Left ventricle myocardium inferior (tissue), 1 donor: ENCODE measurements at regions not wholly inside any gene's neighbourhood (a gene's known extent, or its start where the extent isn't known, plus 50 kb on each side); places are given as distances from the start of the nearest gene placed in this dataset.

Experiments
- DNase-seq: peaks from one replicate; pipeline ENCODE4 v3.0.0-alpha.2; 2020
- H3K27ac ChIP-seq: fragments of 200-600 bp; replicated peaks from 2 replicates; pipeline ENCODE4 v1.8.0; 2021
- H3K27me3 ChIP-seq: fragments of 200-600 bp; 2 replicates; pipeline ENCODE4 v1.8.0; 2021; ENCODE audit warnings: low read depth
- H3K36me3 ChIP-seq: fragments of 200-600 bp; 2 replicates; pipeline ENCODE4 v1.8.0; 2021
- H3K4me1 ChIP-seq: fragments of 200-600 bp; 2 replicates; pipeline ENCODE4 v1.8.0; 2021
- H3K4me3 ChIP-seq: fragments of 200-600 bp; 2 replicates; pipeline ENCODE4 v1.8.0; 2021; ENCODE audit warnings: mild to moderate bottlenecking, moderate library complexity
- H3K9me3 ChIP-seq: fragments of 200-600 bp; replicated peaks from 2 replicates; pipeline ENCODE4 v1.8.0; 2021
- intact Hi-C: fragments of 100-400 bp; cut with micrococcal nuclease; formaldehyde crosslinking; loops from one replicate; pipeline ENCODE4 v1.11.0; 2022
- TF ChIP-seq, protein P1 (sequence below): fragments of 200-600 bp; IDR thresholded peaks from 2 replicates; pipeline ENCODE4 v1.8.0; 2021; ENCODE audit warnings: antibody characterized with exemption, mild to moderate bottlenecking, borderline replicate concordance
- donor health status: DM: no; HTN: yes; CAD: no; lungs with severe emphysema.

DNA sequence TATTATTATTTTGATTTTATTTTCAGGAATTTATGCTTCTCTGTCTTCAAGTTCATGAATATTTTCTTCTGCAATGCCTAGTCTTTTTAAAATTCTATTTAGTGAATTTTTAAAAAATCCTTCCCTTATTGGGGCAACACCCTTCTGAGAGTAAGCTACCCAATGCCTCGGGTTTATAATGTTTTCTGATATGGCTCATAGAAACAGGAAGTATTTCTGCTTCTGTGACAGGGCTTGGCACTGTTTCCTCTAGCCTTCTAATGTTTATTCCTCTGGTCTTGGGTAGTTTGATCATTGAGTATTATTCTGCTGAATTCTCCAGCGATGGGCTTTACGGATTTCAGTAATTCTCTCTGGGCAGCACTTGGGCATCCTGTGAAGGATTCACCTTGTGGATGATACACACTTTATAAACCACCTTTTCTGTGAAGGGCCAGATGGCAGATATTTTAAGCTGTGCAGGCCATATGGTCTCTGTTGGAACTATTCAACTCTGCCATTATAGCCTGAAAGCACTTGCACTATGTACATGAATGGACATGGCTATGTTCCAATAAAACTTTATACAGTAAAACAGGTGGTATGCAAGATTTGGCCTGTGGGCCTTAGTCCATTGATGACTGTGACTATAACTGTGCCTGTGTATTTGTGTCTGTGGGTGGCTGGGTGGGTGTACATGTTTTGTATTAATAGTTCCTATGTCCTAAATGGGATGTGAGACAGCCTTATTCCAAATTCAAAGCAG lies 95.9 kb upstream of the FAT1 start:
- DNase-seq, result no peak
- Histone ChIP-seq H3K4me1 (no peaks in the 10 kb centered on the region), H3K27ac (no peak overlapping the region), H3K36me3 (no peaks in the 10 kb centered on the region), H3K4me3 (no peak overlapping the region), H3K9me3 (no peaks in the 10 kb centered on the region), H3K27me3 (no peaks in the 10 kb centered on the region)
- TF ChIP-seq, protein P1, sequence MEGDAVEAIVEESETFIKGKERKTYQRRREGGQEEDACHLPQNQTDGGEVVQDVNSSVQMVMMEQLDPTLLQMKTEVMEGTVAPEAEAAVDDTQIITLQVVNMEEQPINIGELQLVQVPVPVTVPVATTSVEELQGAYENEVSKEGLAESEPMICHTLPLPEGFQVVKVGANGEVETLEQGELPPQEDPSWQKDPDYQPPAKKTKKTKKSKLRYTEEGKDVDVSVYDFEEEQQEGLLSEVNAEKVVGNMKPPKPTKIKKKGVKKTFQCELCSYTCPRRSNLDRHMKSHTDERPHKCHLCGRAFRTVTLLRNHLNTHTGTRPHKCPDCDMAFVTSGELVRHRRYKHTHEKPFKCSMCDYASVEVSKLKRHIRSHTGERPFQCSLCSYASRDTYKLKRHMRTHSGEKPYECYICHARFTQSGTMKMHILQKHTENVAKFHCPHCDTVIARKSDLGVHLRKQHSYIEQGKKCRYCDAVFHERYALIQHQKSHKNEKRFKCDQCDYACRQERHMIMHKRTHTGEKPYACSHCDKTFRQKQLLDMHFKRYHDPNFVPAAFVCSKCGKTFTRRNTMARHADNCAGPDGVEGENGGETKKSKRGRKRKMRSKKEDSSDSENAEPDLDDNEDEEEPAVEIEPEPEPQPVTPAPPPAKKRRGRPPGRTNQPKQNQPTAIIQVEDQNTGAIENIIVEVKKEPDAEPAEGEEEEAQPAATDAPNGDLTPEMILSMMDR, result no peak
- intact Hi-C loops, result no loop called here

DNA sequence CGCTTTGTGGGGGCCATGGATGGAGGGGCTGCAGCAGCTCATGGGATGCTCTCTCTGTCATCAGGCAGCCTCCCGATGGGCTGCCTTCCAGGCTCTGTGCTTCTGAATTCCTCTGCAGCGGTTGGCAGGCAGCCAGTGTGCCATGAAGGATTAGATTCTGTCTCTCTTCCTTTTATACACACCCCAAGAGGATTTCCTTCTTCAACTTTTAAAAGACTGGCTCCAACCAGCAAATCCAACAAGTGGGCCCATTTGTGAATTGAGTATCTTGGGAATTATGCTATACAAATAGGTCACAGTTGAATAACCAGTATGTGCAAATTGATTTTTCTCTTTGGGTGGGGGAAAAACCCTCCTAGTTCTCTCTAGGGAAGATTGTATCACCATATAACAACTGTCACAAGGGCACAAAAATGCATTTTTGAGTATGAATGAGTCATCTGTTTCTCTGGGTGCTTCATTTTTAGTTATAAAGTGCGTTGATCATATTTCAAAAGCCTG lies 96.8 kb upstream of the FAT1 start:
- peak; percentile 43 for DNase-seq
- intact Hi-C loops, result no loop called here
- Histone ChIP-seq H3K4me1 (no peaks in the 10 kb centered on the region), H3K27me3 (no peaks in the 10 kb centered on the region), H3K4me3 (no peak overlapping the region), H3K36me3 (no peaks in the 10 kb centered on the region), H3K27ac (no peak overlapping the region), H3K9me3 (no peaks in the 10 kb centered on the region)
- TF ChIP-seq, protein P1, result no peak

DNA sequence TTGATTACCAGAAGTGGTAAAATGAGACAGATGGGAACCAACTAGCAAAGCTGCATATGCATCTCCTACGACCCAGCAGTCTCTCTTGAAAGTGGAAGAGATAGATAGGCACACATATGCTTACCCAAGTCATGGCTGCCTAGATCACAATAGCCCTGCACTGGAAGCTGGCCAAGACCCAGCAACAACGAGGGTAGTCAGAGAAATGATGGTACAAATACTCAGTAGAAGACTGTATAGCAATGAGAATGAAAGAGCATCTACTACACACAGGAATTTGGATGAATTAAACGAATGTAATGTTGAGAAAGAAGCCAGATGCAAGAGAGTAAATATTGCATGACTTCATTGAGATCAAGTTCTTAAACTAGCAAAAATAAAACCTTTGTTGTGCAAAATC lies 100.3 kb upstream of the FAT1 start:
- no peaks in the 10 kb centered on the region for H3K4me1 ChIP-seq
- DNase-seq, result no peak
- H3K4me3 ChIP-seq, result no peak overlapping the region
- H3K27ac ChIP-seq, result no peak overlapping the region
- no peaks in the 10 kb centered on the region for H3K27me3 ChIP-seq
- peaks cover 1% of the 10 kb centered on the region for H3K9me3 ChIP-seq
- TF ChIP-seq, protein P1, result no peak
- intact Hi-C loops, result no loop called here
- H3K36me3 ChIP-seq, result no peaks in the 10 kb centered on the region

DNA sequence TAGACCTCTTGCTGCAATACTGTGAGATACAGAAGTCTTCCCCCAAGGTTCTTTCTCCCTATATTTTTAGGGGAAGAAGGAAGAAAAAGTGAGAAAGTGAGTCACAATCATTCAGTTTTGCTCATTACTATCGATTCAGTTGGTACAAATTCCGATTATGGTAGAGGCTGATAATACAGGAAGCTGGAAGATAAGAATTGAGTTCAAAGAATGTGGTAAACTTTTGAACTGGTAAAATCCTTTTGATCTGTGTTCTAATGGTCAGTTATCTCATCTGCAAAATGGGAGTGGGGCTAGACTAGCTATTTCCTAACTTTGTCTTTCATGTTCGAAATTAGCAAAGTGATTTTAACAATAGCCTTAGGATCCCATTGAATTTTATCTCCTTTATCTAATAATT lies 101.4 kb upstream of the FAT1 start:
- Histone ChIP-seq H3K4me3 (no peak overlapping the region), H3K4me1 (no peaks in the 10 kb centered on the region), H3K9me3 (peaks cover 6% of the 10 kb centered on the region), H3K36me3 (no peaks in the 10 kb centered on the region), H3K27ac (no peak overlapping the region), H3K27me3 (no peaks in the 10 kb centered on the region)
- DNase-seq, result no peak
- intact Hi-C loops, result no loop called here
- TF ChIP-seq, protein P1, result no peak

DNA sequence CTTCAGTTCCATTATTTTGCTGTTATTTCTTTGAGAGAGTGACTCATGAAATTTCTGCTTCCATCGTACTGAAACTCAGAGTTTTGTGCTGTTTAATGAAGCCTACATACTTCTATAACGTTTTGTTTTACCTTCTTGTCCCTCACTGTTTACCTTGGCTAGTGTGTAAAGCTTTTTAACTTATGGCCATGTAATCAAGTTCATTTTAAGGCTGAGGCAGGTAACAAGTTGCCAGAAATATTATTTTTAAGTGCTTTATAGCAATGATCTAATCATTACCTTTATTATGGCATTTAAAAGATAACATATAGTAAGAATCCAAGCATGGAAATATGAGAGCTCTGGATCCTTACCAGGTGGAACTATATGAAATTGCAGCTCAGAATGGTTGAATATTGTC lies 102.3 kb upstream of the FAT1 start:
- H3K27me3 ChIP-seq, result no peaks in the 10 kb centered on the region
- no peak for DNase-seq
- no peak overlapping the region for H3K27ac ChIP-seq
- H3K4me3 ChIP-seq, result no peak overlapping the region
- TF ChIP-seq, protein P1, result no peak
- intact Hi-C loops, result no loop called here
- no peaks in the 10 kb centered on the region for H3K4me1 ChIP-seq
- H3K36me3 ChIP-seq, result no peaks in the 10 kb centered on the region
- H3K9me3 ChIP-seq, result peaks cover 6% of the 10 kb centered on the region
